ENCODE measurements at regions not wholly inside any gene's neighbourhood (a gene's known extent, or its start where the extent isn't known, plus 50 kb on each side); places are given as distances from the start of the nearest gene placed in this dataset.
A peak's percentile ranks its signal among the peaks of the same experiment; 100 is the strongest.

- DNase-seq = no peak
Measured at GRCh38 chr3:150117076-150117475, 146.4 kb upstream of the PFN2 start.

GRCh38 chr3:150116196-150116595, 145.5 kb upstream of the PFN2 start:
- no peak for DNase-seq

- DNase-seq = no peak
Measured at GRCh38 chr3:150114873-150115540, 144.3 kb upstream of the PFN2 start.

DNA sequence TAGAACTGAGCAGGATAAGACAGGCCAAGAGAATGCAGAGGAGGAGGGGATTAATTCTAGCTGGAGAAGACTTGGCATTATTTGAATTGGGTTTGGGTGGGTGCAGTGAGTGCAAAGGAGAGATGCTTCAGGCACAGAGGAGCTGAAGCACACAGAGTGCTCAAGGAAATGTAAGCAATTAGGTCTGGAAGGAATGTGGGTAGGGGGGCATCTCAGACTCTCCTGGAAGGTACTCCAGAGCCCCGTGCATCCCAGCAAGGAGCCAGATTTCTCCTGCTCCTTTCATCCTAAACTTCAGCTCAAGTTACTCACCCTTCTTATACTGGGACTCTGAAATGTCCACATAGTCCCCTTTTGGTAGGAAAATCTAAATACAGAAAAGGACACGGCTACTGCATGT, 143.6 kb upstream of the PFN2 start:
- no peak for DNase-seq

DNA sequence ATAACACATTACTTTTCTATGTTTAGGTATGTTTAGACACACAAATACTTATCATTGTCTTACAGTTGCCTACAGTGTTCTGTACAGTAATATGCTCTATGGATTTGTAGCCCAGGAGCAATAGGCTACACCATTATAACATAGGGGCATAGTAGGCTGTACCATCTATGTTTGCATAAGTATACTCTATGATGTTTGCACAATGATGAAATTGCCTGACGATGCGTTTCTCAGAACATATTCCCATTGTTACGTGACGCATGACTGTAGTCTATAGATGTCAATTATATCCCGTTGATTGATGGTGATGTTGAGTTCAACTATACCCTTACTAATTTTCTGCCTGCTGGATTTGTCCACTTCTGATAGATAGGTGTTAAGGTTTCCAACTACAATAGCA, 139.4 kb upstream of the PFN2 start:
- peak; percentile 95 for DNase-seq

DNA sequence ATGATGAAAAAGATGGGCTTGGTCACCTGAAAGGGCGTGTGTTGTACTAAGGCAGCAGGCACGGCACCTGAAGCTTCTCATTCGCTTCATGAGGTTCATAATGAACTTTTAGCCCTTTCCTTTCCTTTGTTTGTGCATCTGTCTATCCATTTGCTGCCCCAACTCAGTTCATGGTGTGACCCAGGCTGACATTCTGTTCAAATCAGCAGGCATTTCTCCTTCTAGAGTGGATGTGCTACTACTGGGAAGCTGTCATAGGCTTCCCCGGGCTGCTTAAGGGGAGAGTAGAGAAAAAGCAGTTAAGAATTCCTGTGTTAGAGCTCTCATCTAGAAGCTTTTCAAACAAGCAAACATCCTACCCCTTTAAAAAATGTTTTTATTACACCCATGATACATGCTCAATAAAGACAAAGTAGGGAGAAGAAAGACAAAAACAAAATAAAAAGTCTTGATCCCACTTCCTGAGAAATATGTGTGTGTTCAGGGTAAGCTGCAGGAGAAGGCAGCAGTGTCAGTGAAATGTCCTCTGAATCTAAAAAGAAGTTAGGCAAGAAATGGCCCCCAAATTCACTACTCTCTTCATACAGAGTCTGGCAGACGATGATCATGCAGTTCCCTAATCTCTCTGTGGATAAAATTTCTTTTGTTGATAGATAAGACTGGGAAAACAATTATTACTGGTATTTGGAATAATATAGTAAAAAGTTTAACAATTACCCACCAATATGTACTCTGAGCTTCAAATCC, 136.9 kb upstream of the PFN2 start:
- no peak for DNase-seq

- no peak for DNase-seq
Measured at GRCh38 chr3:150106740-150107428, 136.2 kb upstream of the PFN2 start.

- no peak for DNase-seq
Measured at GRCh38 chr3:150105886-150106612, 135.4 kb upstream of the PFN2 start.

- DNase-seq = no peak
Measured at GRCh38 chr3:150105025-150105424, 134.3 kb upstream of the PFN2 start.

- no peak for DNase-seq
Measured at GRCh38 chr3:150104564-150104963, 133.9 kb upstream of the PFN2 start.

DNA sequence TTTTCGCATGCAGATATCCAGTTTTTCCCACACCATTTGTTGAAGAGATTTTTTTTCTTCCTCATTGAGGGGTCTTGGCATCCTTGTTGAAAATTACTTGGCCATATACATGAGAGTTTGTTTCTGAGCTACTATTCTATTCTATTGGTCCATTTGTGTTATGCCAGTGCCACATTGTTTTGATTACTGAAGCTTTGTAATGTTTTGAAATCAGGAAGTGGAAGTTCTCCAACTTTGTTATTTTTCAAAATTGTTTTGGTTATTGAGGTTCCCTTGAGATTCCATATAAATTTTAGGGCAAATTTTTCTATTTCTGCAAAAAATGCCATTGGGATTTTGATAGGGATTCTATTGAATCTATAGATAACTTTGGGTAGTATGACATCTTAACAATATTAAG, 130.3 kb upstream of the PFN2 start:
- DNase-seq = no peak

GRCh38 chr3:150098621-150099020, 127.9 kb upstream of the PFN2 start:
- DNase-seq = no peak

- no peak for DNase-seq
Measured at GRCh38 chr3:150097588-150097890, 126.8 kb upstream of the PFN2 start.

GRCh38 chr3:150096700-150097587, 126.2 kb upstream of the PFN2 start:
- no peak for DNase-seq

GRCh38 chr3:150094150-150094933, 123.6 kb upstream of the PFN2 start:
- DNase-seq = no peak

- no peak for DNase-seq
Measured at GRCh38 chr3:150091626-150092025, 120.9 kb upstream of the PFN2 start.

DNA sequence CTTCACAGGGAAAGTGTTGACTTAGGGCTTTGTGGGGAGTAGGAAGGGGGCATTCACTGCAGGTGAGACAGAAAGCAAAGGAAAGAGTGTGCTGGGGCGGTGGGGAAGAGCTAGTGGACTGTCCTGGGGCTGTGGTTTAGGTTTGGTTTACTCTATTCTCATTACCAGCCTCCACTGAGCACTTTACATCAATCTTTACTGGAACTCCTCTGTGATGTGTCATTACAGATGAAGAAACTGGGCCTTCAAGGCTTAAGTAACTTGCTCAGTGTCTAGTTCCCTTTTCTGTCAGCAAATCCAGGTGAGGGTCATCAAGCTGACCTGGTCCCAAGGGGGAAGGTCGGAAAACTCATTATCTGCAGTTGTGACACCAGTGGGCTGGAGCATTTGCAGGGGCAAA, 120.2 kb upstream of the PFN2 start:
- no peak for DNase-seq

DNA sequence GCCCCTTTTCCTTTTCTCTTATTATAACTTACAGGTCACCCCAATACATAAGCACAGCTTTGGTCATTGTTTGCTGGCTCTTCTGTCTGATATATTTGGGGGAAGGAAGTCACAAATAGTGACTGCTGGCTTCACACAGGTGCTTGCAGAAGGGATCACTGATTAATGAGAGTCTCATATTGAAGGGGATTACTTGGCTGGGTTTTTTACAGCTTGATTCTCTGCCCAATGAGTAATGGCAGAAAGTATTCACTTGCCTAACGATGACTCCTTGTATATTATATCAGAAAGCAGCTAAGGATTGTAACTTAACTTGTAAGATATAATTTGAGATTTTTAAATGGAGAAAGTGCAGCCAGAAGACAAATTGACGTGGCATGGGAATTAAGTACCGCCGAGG, 119.3 kb upstream of the PFN2 start:
- DNase-seq = no peak

GRCh38 chr3:150084128-150084527, 113.4 kb upstream of the PFN2 start:
- no peak for DNase-seq

DNA sequence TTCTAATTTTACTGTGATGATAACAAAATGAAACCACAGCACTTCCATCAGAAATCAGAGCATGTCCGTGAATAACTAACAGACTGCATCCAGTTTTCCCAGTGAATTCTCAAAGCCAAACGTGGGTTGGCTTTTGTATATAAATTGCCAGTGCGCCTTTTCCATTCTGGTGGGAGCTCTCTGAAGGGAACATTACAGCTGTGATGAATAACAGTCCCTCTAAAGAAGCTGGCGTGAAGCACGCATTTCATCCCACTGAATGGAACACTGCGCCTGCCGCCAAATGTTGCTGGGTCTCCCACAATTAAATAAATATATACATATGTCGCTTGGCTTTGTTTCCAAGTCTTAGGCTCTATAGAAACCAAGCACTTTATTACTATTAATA, 113.0 kb upstream of the PFN2 start:
- no peak for DNase-seq

DNA sequence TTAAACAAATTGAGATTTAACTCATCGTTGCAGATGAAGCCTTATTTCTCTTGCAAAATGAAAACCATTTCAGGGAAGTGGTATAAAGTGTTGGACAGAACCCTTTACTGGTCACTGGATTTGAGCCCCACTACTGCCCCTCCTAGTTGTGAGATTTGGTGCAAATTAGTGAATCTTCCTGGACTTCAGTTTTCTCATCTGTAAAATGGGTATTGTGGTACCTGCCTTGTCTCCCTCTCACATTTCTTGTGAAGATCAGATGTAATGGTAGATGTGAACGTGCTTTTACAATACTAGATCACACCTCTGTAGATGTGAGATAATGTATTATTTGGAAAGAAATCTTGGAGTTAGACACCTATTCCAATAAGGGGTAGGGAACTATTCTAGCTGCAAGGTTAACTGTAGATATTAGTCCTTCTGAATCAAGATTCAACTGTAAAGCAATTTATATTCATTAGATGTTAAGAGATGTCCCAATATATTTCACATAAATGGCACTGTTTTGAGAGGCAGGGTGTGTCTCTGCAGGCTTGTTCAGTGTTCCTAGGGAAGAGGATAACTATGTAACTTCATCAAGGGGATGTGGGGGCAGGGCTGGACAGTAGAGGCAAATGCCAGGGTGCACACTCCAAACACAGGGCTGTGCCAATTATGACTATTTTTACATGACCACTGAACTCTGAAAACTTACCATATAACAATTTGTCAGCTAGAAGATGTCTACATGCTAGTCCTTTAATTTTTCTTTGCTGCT, 112.4 kb upstream of the PFN2 start:
- no peak for DNase-seq

Measured in NCI-H1417 treated with DMSO at 0.1 percent for 48 hours (cell line).